ENCODE measurements at regions not wholly inside any gene's neighbourhood (a gene's known extent, or its start where the extent isn't known, plus 50 kb on each side); places are given as distances from the start of the nearest gene placed in this dataset.

- TF ChIP-seq GATA3 (IDR thresholded peaks at IDR 0.05; ENCODE audit: low read depth, low read length) (no peak), GATA2 (IDR thresholded peaks at IDR 0.05; ENCODE audit: low read depth, low read length) (no peak)
Observed at GRCh38 chr16:51341204-51341603, 190.1 kb upstream of the SALL1 start.

Measured in SH-SY5Y (cell line).